DND-41 (cell line): ENCODE measurements at regions not wholly inside any gene's neighbourhood (a gene's known extent, or its start where the extent isn't known, plus 50 kb on each side); places are given as distances from the start of the nearest gene placed in this dataset.

Experiments used
- ATAC-seq: fragments of 200-7000 bp; cut with Tn5 transposase; 3 replicates; pipeline ENCODE4 v1.9.1; 2021; ENCODE audit warnings: low read depth; ENCODE audit not compliant: insufficient read depth
- DNase-seq: peaks from one replicate; pipeline ENCODE4 v3.0.0-alpha.2; 2020
- H2AFZ ChIP-seq: 2 replicates; pipeline ENCODE4 v1.6.0; 2012; ENCODE audit warnings: low read depth, low read length
- H3K27ac ChIP-seq: 2 replicates; pipeline ENCODE4 v1.5.1; 2012; ENCODE audit warnings: low read length, inconsistent platforms
- H3K27me3 ChIP-seq: fragments of 200-600 bp; sonication (generic); 2 replicates; pipeline ENCODE4 v1.6.0; 2012; ENCODE audit warnings: low read length, mild to moderate bottlenecking, inconsistent platforms; ENCODE audit not compliant: insufficient read depth, poor library complexity
- H3K36me3 ChIP-seq: 2 replicates; pipeline ENCODE4 v1.5.1; 2012; ENCODE audit warnings: low read length, inconsistent platforms; ENCODE audit not compliant: insufficient read depth
- H3K4me1 ChIP-seq: 2 replicates; pipeline ENCODE4 v1.5.1; 2012; ENCODE audit warnings: mild to moderate bottlenecking, low read length; ENCODE audit not compliant: insufficient read depth
- H3K4me2 ChIP-seq: 2 replicates; pipeline ENCODE4 v1.6.0; 2012; ENCODE audit warnings: mild to moderate bottlenecking, moderate library complexity, low read length, inconsistent platforms; ENCODE audit not compliant: insufficient read depth
- H3K4me3 ChIP-seq, 2 experiments: fragments of 200-600 bp in 1 of 2; shearing (Covaris generic) in 1 of 2; 2 replicates each; pipeline ENCODE4 v1.5.1; 2012 to 2016; ENCODE audit warnings: inconsistent platforms in 2 of 2, low read length in 2 of 2, mild to moderate bottlenecking in 2 of 2, low read depth in 1 of 2, moderate library complexity in 1 of 2
- H3K79me2 ChIP-seq: 2 replicates; pipeline ENCODE4 v1.6.0; 2012; ENCODE audit warnings: low read length, inconsistent platforms; ENCODE audit not compliant: insufficient read depth
- H3K9ac ChIP-seq: 2 replicates; pipeline ENCODE4 v1.6.0; 2012; ENCODE audit warnings: low read depth, mild to moderate bottlenecking, inconsistent platforms, low read length, moderate library complexity
- H3K9me3 ChIP-seq: 2 replicates; pipeline ENCODE4 v1.5.1; 2012; ENCODE audit warnings: low read length, moderate library complexity, mild to moderate bottlenecking, inconsistent platforms; ENCODE audit not compliant: insufficient read depth, severe bottlenecking
- H4K20me1 ChIP-seq: 2 replicates; pipeline ENCODE4 v1.6.0; 2012; ENCODE audit warnings: low read length; ENCODE audit not compliant: insufficient read depth
- EZH2 ChIP-seq: IDR thresholded peaks from 3 replicates; pipeline ENCODE4 v1.6.1; 2012; ENCODE audit warnings: borderline replicate concordance, low read depth, mild to moderate bottlenecking, moderate library complexity, low read length, inconsistent platforms; ENCODE audit not compliant: severe bottlenecking
- TF ChIP-seq, protein P1 (sequence below): IDR thresholded peaks from 2 replicates; pipeline ENCODE4 v1.5.1; 2012; ENCODE audit warnings: borderline replicate concordance, low read length, moderate library complexity, mild to moderate bottlenecking; ENCODE audit not compliant: poor library complexity, severe bottlenecking; ENCODE audit errors: extremely low read depth

DNA sequence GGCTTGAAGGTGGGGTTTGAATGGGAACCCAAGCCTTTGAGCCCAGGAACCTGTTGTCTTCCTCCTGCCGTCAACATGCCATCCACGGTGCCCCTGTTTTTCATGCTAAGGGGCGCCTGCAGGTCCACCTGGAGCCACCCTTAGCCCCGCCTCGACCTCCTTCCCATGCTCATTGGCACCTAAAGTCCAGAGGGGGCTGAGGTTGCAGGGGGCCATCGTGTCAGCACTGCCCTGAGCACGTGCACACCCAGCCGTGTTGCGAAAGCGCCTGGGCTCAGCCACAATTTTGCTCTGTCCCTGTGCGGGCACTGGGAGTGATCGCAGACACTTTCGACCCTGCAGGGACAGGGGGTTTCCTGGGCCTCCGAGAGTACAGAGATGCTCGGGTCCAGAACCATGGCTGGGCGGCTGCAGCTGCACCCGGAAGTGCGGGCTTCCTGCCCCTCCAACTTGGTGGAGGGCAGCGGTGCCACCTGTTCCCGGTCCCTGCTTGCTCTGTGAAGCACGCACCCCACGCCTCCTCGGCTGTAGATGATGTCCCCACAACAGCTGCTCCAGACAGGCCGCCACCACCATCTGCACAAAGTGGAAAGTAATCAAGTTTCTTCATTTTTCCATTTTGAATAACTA lies 454.7 kb downstream of the CDH8 start:
- H3K4me3 ChIP-seq, result no peak overlapping the region
- H3K4me2 ChIP-seq, result no peak overlapping the region
- DNase-seq (no peak), ATAC-seq (no peak)
- TF ChIP-seq, protein P1, sequence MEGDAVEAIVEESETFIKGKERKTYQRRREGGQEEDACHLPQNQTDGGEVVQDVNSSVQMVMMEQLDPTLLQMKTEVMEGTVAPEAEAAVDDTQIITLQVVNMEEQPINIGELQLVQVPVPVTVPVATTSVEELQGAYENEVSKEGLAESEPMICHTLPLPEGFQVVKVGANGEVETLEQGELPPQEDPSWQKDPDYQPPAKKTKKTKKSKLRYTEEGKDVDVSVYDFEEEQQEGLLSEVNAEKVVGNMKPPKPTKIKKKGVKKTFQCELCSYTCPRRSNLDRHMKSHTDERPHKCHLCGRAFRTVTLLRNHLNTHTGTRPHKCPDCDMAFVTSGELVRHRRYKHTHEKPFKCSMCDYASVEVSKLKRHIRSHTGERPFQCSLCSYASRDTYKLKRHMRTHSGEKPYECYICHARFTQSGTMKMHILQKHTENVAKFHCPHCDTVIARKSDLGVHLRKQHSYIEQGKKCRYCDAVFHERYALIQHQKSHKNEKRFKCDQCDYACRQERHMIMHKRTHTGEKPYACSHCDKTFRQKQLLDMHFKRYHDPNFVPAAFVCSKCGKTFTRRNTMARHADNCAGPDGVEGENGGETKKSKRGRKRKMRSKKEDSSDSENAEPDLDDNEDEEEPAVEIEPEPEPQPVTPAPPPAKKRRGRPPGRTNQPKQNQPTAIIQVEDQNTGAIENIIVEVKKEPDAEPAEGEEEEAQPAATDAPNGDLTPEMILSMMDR, result no peak
- no peak for TF ChIP-seq EZH2
- H2AFZ ChIP-seq, result no peak overlapping the region
- H3K27me3 ChIP-seq, result no peaks in the 10 kb centered on the region
- H3K9ac ChIP-seq, result no peak overlapping the region
- no peaks in the 10 kb centered on the region for H3K36me3 ChIP-seq
- no peaks in the 10 kb centered on the region for H3K79me2 ChIP-seq
- no peak overlapping the region for H3K27ac ChIP-seq
- H4K20me1 ChIP-seq, result no peaks in the 10 kb centered on the region
- no peaks in the 10 kb centered on the region for H3K9me3 ChIP-seq
- H3K4me1 ChIP-seq, result no peaks in the 10 kb centered on the region

DNA sequence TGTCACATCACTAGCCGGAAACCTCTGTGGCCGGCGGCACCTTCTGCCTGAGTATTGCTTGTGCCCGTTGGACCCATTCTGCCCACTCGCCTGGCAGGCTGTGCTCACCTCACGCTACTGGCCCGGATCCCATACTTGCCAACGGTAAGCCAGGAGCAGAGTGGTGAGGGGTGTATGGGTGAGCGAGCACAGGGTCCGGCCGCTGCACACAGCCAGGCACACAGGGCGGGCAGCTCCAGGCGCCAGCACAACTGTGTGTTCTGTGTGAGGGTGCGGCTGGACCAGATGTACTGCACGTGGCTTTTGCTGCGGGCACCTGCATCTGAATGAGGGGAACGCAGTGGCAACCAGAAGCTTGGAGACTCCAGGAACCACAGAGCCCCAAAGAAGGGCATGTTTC lies 455.7 kb downstream of the CDH8 start:
- H3K36me3 ChIP-seq, result no peaks in the 10 kb centered on the region
- no peaks in the 10 kb centered on the region for H3K27me3 ChIP-seq
- H4K20me1 ChIP-seq, result no peaks in the 10 kb centered on the region
- no peaks in the 10 kb centered on the region for H3K79me2 ChIP-seq
- H3K9me3 ChIP-seq, result no peaks in the 10 kb centered on the region
- H3K4me1 ChIP-seq, result no peaks in the 10 kb centered on the region
- no peak overlapping the region for H3K9ac ChIP-seq
- no peak for ATAC-seq
- TF ChIP-seq, protein P1, result no peak
- no peak for TF ChIP-seq EZH2
- H3K4me3 ChIP-seq, result no peak overlapping the region
- DNase-seq, result no peak
- H3K4me2 ChIP-seq, result no peak overlapping the region
- no peak overlapping the region for H3K27ac ChIP-seq
- no peak overlapping the region for H2AFZ ChIP-seq

DNA sequence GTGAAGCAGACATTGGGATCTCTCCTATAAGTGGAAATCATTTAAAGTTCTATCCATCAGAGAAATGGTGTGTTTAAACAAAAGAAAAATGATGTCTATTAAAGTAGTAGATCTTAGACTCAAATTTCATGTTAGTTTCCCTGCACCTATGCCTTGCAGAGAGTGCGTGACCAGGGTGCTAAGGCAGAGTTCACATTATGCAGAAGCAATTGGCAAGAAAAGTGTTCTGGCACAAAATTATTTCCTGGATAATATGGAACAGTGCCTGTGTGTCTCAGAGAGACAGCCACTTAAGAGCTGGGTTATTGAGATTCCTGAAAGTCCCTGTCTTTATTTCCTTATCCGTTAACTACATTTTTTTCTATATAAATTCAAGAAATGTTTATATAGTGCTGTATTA lies 457.0 kb downstream of the CDH8 start:
- Histone ChIP-seq H3K27me3 (no peaks in the 10 kb centered on the region), H2AFZ (no peak overlapping the region), H3K4me2 (no peak overlapping the region), H3K9me3 (no peaks in the 10 kb centered on the region), H3K4me1 (no peaks in the 10 kb centered on the region), H4K20me1 (no peaks in the 10 kb centered on the region), H3K4me3 (no peak overlapping the region), H3K27ac (no peak overlapping the region), H3K79me2 (no peaks in the 10 kb centered on the region), H3K36me3 (no peaks in the 10 kb centered on the region), H3K9ac (no peak overlapping the region)
- no peak for TF ChIP-seq EZH2
- TF ChIP-seq, protein P1, result no peak
- ATAC-seq, result no peak
- DNase-seq, result no peak
